ENCODE measurements at regions not wholly inside any gene's neighbourhood (a gene's known extent, or its start where the extent isn't known, plus 50 kb on each side); places are given as distances from the start of the nearest gene placed in this dataset.
"Not testable (repeated sequence)": the region's sequence is repeated elsewhere in the genome, so short reads cannot be mapped to it uniquely, and the experiment has no call there.

- DNase-seq = no peak
- TF ChIP-seq GATA1 (IDR thresholded peaks at IDR 0.05; ENCODE audit: low read depth, low read length) (no peak), POLR2A (IDR thresholded peaks at IDR 0.05; ENCODE audit: low read length) (no peak)
These were observed 236.9 kb downstream of the SLITRK6 start for GRCh38 chr13:85562282-85562681.

GRCh38 chr13:85557691-85558467 lies 241.3 kb downstream of the SLITRK6 start:
- DNase-seq = no peak
- TF ChIP-seq GATA1 (IDR thresholded peaks at IDR 0.05; ENCODE audit: low read depth, low read length) (no peak), POLR2A (IDR thresholded peaks at IDR 0.05; ENCODE audit: low read length) (no peak)

- DNase-seq = no peak
- TF ChIP-seq GATA1 (IDR thresholded peaks at IDR 0.05; ENCODE audit: low read depth, low read length) = no peak
- TF ChIP-seq POLR2A (IDR thresholded peaks at IDR 0.05; ENCODE audit: low read length) = no peak
These were observed 248.2 kb downstream of the SLITRK6 start for GRCh38 chr13:85551012-85551411.

GRCh38 chr13:85549819-85550218 lies 249.4 kb downstream of the SLITRK6 start:
- no peak for DNase-seq
- TF ChIP-seq GATA1 (IDR thresholded peaks at IDR 0.05; ENCODE audit: low read depth, low read length) (no peak), POLR2A (IDR thresholded peaks at IDR 0.05; ENCODE audit: low read length) (no peak)

- not testable (repeated sequence) for DNase-seq
These were observed 250.4 kb downstream of the SLITRK6 start for GRCh38 chr13:85548845-85549244.

- TF ChIP-seq POLR2A (IDR thresholded peaks at IDR 0.05; ENCODE audit: low read length) = no peak
- TF ChIP-seq GATA1 (IDR thresholded peaks at IDR 0.05; ENCODE audit: low read depth, low read length) = no peak
- DNase-seq = no peak
These were observed 253.4 kb downstream of the SLITRK6 start for GRCh38 chr13:85545771-85546170.

GRCh38 chr13:85544756-85545155 lies 254.5 kb downstream of the SLITRK6 start:
- DNase-seq = no peak
- no peak for TF ChIP-seq POLR2A (IDR thresholded peaks at IDR 0.05; ENCODE audit: low read length)
- no peak for TF ChIP-seq GATA1 (IDR thresholded peaks at IDR 0.05; ENCODE audit: low read depth, low read length)

- TF ChIP-seq GATA1 (IDR thresholded peaks at IDR 0.05; ENCODE audit: low read depth, low read length) (no peak), POLR2A (IDR thresholded peaks at IDR 0.05; ENCODE audit: low read length) (no peak)
These were observed 256.1 kb downstream of the SLITRK6 start for GRCh38 chr13:85543144-85543543.

GRCh38 chr13:85541476-85541875 lies 257.7 kb downstream of the SLITRK6 start:
- no peak for DNase-seq

More at GRCh38 chr13:85543144-85543543, 256.1 kb downstream of the SLITRK6 start:
- no peak for DNase-seq

GRCh38 chr13:85538957-85539356 lies 260.3 kb downstream of the SLITRK6 start:
- DNase-seq = no peak
- no peak for TF ChIP-seq GATA1 (IDR thresholded peaks at IDR 0.05; ENCODE audit: low read depth, low read length)
- TF ChIP-seq POLR2A (IDR thresholded peaks at IDR 0.05; ENCODE audit: low read length) = no peak

More at GRCh38 chr13:85541476-85541875, 257.7 kb downstream of the SLITRK6 start:
- TF ChIP-seq GATA1 (IDR thresholded peaks at IDR 0.05; ENCODE audit: low read depth, low read length) (no peak), POLR2A (IDR thresholded peaks at IDR 0.05; ENCODE audit: low read length) (no peak)

GRCh38 chr13:85537601-85538000 lies 261.6 kb downstream of the SLITRK6 start:
- TF ChIP-seq GATA1 (IDR thresholded peaks at IDR 0.05; ENCODE audit: low read depth, low read length) (no peak), POLR2A (IDR thresholded peaks at IDR 0.05; ENCODE audit: low read length) (no peak)
- DNase-seq = no peak

- TF ChIP-seq GATA1 (IDR thresholded peaks at IDR 0.05; ENCODE audit: low read depth, low read length) (no peak), POLR2A (IDR thresholded peaks at IDR 0.05; ENCODE audit: low read length) (no peak)
- no peak for DNase-seq
These were observed 262.5 kb downstream of the SLITRK6 start for GRCh38 chr13:85536706-85537105.

GRCh38 chr13:85535316-85536084 lies 263.7 kb downstream of the SLITRK6 start:
- DNase-seq = no peak
- no peak for TF ChIP-seq POLR2A (IDR thresholded peaks at IDR 0.05; ENCODE audit: low read length)
- TF ChIP-seq GATA1 (IDR thresholded peaks at IDR 0.05; ENCODE audit: low read depth, low read length) = no peak

- DNase-seq = no peak
- TF ChIP-seq GATA1 (IDR thresholded peaks at IDR 0.05; ENCODE audit: low read depth, low read length) (no peak), POLR2A (IDR thresholded peaks at IDR 0.05; ENCODE audit: low read length) (no peak)
These were observed 265.3 kb downstream of the SLITRK6 start for GRCh38 chr13:85533911-85534310.

GRCh38 chr13:85529218-85529594 lies 270.0 kb downstream of the SLITRK6 start:
- no peak for DNase-seq
- TF ChIP-seq GATA1 (IDR thresholded peaks at IDR 0.05; ENCODE audit: low read depth, low read length) (no peak), POLR2A (IDR thresholded peaks at IDR 0.05; ENCODE audit: low read length) (no peak)

Data from erythroblast (primary cell).